Activated naive CD4-positive, alpha-beta T cell treated with anti-CD3 and anti-CD28 coated beads, Interleukin-2, amount 50 U/mL, for 72 hours (primary cell): ENCODE measurements at regions not wholly inside any gene's neighbourhood (a gene's known extent, or its start where the extent isn't known, plus 50 kb on each side); places are given as distances from the start of the nearest gene placed in this dataset.
A peak's percentile ranks its signal among the peaks of the same experiment; 100 is the strongest.

ENCODE experiments used
- ATAC-seq, 2 donors: fragments of 150-1000 bp; cut with Tn5 transposase; 2 replicates each; pipeline ENCODE4 v1.10.0; 2021; ENCODE audit warnings: mild to moderate bottlenecking in 2 of 2, moderate library complexity in 2 of 2
- DNase-seq, 2 donors: peaks; one replicate each; pipeline ENCODE4 v3.0.0; 2021 to 2022; ENCODE audit warnings: low spot score in 2 of 2
- H3K27ac Mint-ChIP-seq, 2 donors: one replicate each; pipeline ENCODE4 v1.8.0; 2022; ENCODE audit warnings: mild to moderate bottlenecking in 2 of 2, mixed read lengths in 2 of 2
- H3K36me3 Mint-ChIP-seq, 2 donors: one replicate each; pipeline ENCODE4 v1.8.0; 2022; ENCODE audit warnings: mixed read lengths in 2 of 2
- H3K9me3 Mint-ChIP-seq, 2 donors: one replicate each; pipeline ENCODE4 v1.8.0; 2022; ENCODE audit warnings: mixed read lengths in 2 of 2

GRCh38 chr22:22735695-22736611 is 91.5 kb downstream of the GGTLC2 start:
- Mint-ChIP-seq H3K27ac (no peak overlapping the region), H3K9me3 (no peaks in the 10 kb centered on the region), H3K36me3 (no peaks in the 10 kb centered on the region)
- ATAC-seq: no peak
- DNase-seq: no peak

- peak in 1 of 2 donors; percentile 22 for ATAC-seq
- Mint-ChIP-seq H3K9me3 (no peaks in the 10 kb centered on the region), H3K27ac (no peak overlapping the region), H3K36me3 (no peaks in the 10 kb centered on the region)
- no peak for DNase-seq
These were observed 93.2 kb downstream of the GGTLC2 start for GRCh38 chr22:22737590-22737989.

GRCh38 chr22:22738959-22739585 is 94.7 kb downstream of the GGTLC2 start:
- H3K36me3 Mint-ChIP-seq: no peaks in the 10 kb centered on the region
- no peak for ATAC-seq
- no peak for DNase-seq
- no peak overlapping the region for H3K27ac Mint-ChIP-seq
- H3K9me3 Mint-ChIP-seq: no peaks in the 10 kb centered on the region

GRCh38 chr22:22740560-22741276 is 96.3 kb downstream of the GGTLC2 start:
- Mint-ChIP-seq H3K36me3 (no peaks in the 10 kb centered on the region), H3K9me3 (no peaks in the 10 kb centered on the region), H3K27ac (no peak overlapping the region)
- no peak for ATAC-seq
- no peak for DNase-seq

GRCh38 chr22:22741843-22742242 is 97.4 kb downstream of the GGTLC2 start:
- ATAC-seq (no peak), DNase-seq (no peak)
- no peaks in the 10 kb centered on the region for H3K36me3 Mint-ChIP-seq
- H3K9me3 Mint-ChIP-seq: no peaks in the 10 kb centered on the region
- no peak overlapping the region for H3K27ac Mint-ChIP-seq

GRCh38 chr22:22742641-22743040 is 98.2 kb downstream of the GGTLC2 start:
- ATAC-seq (no peak), DNase-seq (no peak)
- H3K36me3 Mint-ChIP-seq: no peaks in the 10 kb centered on the region
- H3K27ac Mint-ChIP-seq: no peak overlapping the region
- no peaks in the 10 kb centered on the region for H3K9me3 Mint-ChIP-seq

GRCh38 chr22:22743128-22743760 is 98.8 kb downstream of the GGTLC2 start:
- no peaks in the 10 kb centered on the region for H3K9me3 Mint-ChIP-seq
- H3K36me3 Mint-ChIP-seq: no peaks in the 10 kb centered on the region
- ATAC-seq (no peak), DNase-seq (no peak)
- no peak overlapping the region for H3K27ac Mint-ChIP-seq

GRCh38 chr22:22744412-22745224 is 100.2 kb downstream of the GGTLC2 start:
- Mint-ChIP-seq H3K9me3 (no peaks in the 10 kb centered on the region), H3K36me3 (no peaks in the 10 kb centered on the region), H3K27ac (no peak overlapping the region)
- DNase-seq (no peak), ATAC-seq (no peak)

- DNase-seq (peak in 1 of 2 donors; percentile 42), ATAC-seq (peak in 1 of 2 donors; percentile 69)
- Mint-ChIP-seq H3K27ac (no peak overlapping the region), H3K9me3 (no peaks in the 10 kb centered on the region), H3K36me3 (no peaks in the 10 kb centered on the region)
These were observed 101.0 kb downstream of the GGTLC2 start for GRCh38 chr22:22745225-22746060.

- Mint-ChIP-seq H3K27ac (no peak overlapping the region), H3K9me3 (no peaks in the 10 kb centered on the region), H3K36me3 (no peaks in the 10 kb centered on the region)
- ATAC-seq: peak in 1 of 2 donors; percentile 20
- DNase-seq: no peak
These were observed 101.9 kb downstream of the GGTLC2 start for GRCh38 chr22:22746061-22746962.

- no peaks in the 10 kb centered on the region for H3K9me3 Mint-ChIP-seq
- ATAC-seq: no peak
- H3K36me3 Mint-ChIP-seq: no peaks in the 10 kb centered on the region
- no peak for DNase-seq
- H3K27ac Mint-ChIP-seq: no peak overlapping the region
These were observed 102.8 kb downstream of the GGTLC2 start for GRCh38 chr22:22746963-22747933.

- ATAC-seq (peak; percentile 72 to 73), DNase-seq (peak in 1 of 2 donors; percentile 37)
- H3K36me3 Mint-ChIP-seq: no peaks in the 10 kb centered on the region
- no peak overlapping the region for H3K27ac Mint-ChIP-seq
- H3K9me3 Mint-ChIP-seq: no peaks in the 10 kb centered on the region
These were observed 103.9 kb downstream of the GGTLC2 start for GRCh38 chr22:22748297-22748743.

GRCh38 chr22:22748756-22749155 is 104.3 kb downstream of the GGTLC2 start:
- H3K27ac Mint-ChIP-seq: no peak overlapping the region
- H3K36me3 Mint-ChIP-seq: no peaks in the 10 kb centered on the region
- H3K9me3 Mint-ChIP-seq: no peaks in the 10 kb centered on the region
- DNase-seq: no peak
- no peak for ATAC-seq
